ENCODE measurements at regions not wholly inside any gene's neighbourhood (a gene's known extent, or its start where the extent isn't known, plus 50 kb on each side); places are given as distances from the start of the nearest gene placed in this dataset.

GRCh38 chr5:58099257-58099656 is 360.6 kb downstream of the PLK2 start:
- DNase-seq, result no peak

- DNase-seq, result no peak
These were observed 365.9 kb downstream of the PLK2 start for GRCh38 chr5:58094031-58094430.

DNA sequence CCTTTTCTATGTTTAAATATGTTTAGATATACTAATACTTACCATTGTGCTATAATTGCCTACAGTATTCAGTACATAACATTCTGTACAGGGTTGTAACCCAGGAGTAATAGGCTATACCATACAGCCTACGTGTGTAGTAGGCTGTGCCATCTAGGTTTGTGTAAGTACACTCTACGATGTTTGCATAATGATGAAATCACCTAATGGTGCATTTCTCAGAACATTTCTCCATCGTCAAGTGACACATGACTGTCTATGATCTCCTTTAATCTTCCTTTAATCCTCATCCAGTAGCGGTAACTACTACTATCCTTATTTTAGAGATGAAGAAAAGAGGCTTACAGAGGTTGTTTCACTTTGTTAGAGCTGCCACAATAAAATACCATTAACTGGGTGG is 369.2 kb downstream of the PLK2 start:
- DNase-seq, result no peak

DNA sequence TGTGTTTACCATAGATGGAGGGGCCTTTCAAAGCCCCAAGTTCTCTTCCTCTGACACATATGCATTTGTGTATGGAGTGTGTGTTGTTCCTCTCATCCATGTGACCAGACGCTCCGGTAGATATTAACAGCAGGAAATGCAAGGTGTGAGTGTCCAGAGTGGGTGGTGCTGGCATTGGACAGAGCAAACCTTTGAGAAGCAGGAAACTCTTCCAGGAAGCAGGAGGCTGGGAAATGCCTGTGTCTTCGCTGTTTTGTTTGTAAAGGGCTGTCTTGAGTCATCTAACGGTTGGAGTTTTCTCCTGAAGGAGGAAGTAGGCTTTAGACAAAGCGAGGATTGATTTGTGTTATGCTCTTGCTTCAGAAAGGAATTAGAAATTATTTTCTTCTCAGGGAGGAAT is 370.9 kb downstream of the PLK2 start:
- DNase-seq, result no peak

- DNase-seq, result no peak
These were observed 372.0 kb downstream of the PLK2 start for GRCh38 chr5:58087905-58088304.

DNA sequence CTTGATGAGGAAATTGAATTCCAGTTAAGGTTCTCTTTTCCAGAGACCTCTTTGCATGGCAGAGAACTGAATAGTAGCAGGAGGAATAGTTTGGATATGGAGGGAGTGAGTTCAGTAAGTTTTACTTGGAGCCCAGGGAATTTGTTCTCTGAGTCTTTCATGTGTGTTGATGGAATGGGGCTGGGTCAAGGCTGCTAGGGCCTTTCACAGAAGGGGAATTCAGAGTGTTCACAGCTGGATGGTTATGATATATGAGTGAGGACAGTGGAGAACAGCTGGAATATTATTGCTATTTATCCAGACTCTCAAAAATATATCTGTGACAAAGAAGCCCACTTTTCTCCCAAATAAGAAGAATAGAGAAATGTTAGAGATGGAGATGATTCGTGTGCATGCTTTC is 372.8 kb downstream of the PLK2 start:
- no peak for DNase-seq

DNA sequence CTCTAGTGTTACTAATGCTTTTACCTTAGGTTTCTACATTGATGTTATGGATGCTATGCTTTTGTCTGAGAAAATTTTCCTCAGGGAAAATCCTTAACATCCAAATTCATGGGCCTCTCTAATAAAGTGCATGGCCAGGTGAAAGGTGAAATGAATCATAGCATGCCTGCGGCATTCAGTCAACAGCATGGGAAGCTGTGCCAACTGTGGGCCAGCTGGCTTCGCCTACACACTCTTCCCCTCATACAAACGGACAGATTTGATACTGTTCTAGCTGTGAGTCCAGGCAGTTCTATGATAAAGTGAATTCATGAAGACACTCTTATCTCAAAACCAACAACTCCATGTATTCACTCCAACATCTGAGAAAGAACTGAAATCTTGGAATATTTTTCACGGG is 374.1 kb downstream of the PLK2 start:
- DNase-seq, result no peak

- no peak for DNase-seq
These were observed 378.5 kb downstream of the PLK2 start for GRCh38 chr5:58081435-58081834.

- no peak for DNase-seq
These were observed 379.3 kb downstream of the PLK2 start for GRCh38 chr5:58080573-58080972.

DNA sequence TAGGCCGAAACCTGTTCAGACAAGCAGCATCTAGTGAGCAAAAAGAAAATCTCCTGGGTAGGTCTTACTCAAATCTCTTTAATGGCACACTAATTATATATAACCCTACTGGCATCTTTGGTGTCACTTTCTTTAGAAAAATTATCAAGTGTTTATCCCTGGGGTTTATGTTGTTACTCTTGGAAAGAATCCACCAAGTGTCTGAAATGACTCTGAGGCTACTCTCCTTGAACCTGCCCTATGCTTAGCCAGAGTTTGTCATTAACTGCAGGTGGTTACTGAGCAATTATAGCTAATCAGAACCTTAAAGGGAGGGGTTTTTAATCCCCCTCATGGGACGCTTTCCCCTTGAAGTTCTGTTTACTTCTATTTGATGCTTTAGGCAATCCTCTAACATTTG is 381.9 kb downstream of the PLK2 start:
- DNase-seq, result no peak

DNA sequence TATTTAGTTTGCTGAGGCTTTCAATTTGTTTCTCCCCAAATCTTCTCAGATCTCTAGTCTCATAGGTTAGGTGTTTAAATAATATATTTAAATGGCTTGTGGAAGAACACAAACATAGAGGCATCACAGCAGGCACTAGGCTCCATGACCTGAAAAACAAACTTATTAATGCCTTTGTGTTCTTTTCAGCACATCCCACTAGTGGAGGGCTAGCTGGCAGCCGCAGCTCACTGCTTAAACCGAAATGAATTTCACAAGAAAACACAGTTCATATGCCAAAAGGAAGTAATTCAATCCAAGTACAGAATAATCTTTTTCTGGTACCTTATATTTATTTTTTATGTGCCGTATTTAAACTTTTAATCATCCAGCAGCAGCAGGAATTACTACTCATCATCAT is 382.5 kb downstream of the PLK2 start:
- DNase-seq, result no peak

- DNase-seq, result no peak
These were observed 383.2 kb downstream of the PLK2 start for GRCh38 chr5:58076483-58077257.

DNA sequence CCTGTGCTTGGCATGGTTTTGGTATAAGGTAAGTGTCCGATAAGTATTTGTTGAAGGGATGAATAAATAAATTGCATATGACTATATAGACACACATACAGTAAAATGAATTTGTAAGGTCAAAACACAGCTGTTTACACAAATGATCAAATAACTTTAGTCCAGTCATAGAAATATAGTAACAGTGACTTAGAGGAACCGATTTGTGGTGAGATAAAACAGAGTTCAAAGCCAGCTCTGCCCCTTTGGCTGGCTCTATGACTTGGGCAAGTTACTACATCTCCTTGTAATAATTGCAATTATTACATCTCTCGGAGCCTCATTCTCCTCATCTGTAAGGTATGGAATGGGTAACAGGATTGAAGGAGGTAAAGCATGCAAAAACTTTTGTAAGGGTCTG is 384.0 kb downstream of the PLK2 start:
- no peak for DNase-seq

DNA sequence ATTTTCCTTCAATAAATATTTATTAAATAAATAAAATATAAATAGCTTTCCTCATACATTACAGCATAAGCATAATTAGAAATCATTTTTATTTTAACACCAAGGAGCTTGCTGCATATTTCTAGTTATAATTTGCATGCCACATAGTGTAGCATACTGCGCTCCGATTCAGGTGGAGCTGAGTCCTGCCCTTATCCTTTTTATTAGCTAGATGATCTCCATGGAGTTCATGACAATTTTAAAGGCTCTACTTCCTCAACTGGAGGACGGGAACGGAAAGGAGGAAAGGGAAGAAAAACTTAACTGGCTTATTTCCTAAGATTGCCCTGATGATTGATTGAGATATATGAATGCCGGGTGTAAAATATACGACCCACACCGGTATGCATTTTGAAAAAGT is 385.2 kb downstream of the PLK2 start:
- no peak for DNase-seq

DNA sequence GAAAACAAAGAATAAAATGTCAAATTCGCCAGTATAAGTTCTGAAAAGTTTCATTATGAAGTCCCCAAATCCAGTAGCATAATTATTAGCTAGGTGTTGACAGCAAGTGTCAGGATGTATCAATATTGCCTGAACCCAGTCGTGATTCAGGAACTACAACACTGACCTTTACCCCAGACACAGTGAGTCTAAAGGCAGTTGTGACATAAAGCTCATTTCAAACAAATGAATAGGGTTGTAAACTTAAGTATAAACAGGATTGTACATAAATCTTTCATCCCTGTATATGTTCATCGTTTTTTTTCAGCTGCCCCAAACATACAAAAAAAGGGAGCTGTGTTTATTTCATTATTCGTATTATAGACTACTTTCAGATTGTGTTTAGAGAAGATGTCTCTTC is 385.7 kb downstream of the PLK2 start:
- no peak for DNase-seq

GRCh38 chr5:58073243-58073642 is 386.6 kb downstream of the PLK2 start:
- DNase-seq, result no peak

- DNase-seq, result no peak
These were observed 387.5 kb downstream of the PLK2 start for GRCh38 chr5:58072300-58072965.

- no peak for DNase-seq
These were observed 388.3 kb downstream of the PLK2 start for GRCh38 chr5:58071566-58071965.

- no peak for DNase-seq
These were observed 390.0 kb downstream of the PLK2 start for GRCh38 chr5:58069846-58070245.

DNA sequence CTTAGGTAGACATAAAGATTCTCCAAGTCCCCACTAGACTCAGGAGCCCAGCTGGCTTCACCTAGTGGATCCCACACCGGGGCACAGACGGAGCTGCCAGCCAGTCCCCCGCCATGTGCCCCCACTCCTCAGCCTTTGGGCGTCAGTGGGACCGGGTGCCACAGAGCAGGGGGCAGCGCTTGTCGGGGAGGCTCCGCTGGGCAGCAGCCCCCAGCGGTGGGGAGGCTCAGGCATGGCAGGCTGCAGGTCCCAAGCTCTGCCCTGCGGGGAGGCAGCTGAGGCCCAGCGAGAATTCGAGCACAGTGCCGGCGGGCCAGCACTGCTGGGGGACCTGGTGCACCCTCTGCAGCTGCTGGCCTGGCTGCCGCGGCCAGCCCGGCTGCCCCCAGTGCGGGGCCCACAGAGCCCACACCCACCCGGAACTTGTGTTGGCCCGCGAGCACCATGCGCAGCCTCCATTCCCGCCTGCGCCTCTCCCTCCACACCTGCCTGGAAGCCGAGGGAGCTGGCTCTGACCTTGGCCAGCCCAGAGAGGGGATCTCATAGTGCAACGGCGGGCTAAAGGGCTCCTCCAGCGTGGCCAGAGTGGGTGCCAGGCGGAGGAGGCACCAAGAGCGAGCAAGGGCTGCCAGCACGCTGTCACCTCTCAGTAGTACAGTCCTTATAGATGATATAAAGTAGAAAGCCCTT is 390.7 kb downstream of the PLK2 start:
- DNase-seq, result no peak

DNA sequence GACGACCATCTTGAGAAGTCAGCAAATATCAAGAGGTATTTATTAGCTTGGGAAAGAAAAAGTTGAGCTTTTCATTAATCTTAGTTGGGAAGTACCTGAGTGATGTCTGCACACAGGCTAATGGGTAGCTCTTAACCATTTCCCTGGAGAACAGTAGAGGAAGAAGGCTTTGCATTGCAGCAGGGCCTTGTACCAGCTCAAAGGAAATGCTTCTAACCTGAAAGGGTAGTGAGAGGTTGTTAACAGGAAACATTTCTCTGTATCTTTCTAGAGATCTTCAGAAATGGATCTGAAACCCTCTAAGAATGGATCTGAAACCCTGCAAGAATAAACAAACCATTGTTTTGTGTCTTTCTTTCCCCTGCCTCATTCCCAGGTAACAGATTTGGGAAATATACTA is 393.3 kb downstream of the PLK2 start:
- no peak for DNase-seq

DNA sequence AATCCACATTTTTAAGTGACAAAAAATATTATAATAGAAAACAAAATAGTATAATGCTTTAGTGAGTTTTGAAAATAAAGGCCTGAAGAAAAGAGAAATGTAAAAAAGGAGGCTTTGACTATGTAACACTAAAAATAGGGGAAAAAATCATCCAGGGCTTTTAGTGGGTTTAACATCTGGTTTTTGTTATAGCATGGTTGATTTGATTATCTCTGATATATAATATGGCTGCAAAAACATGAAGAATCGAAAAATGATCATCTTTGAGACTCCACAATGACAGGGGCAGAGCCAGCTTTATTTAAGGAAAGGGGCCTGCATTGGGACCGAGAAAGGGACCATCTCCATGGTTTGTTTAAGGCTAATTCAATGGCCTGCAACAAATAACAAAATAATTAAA is 393.8 kb downstream of the PLK2 start:
- no peak for DNase-seq

GRCh38 chr5:58064801-58065200 is 395.1 kb downstream of the PLK2 start:
- no peak for DNase-seq

GRCh38 chr5:58060996-58061395 is 398.9 kb downstream of the PLK2 start:
- no peak for DNase-seq

Measured in activated T-cell treated with anti-CD3 and anti-CD28 coated beads for 4 hours (primary cell).